Head of caudate nucleus (tissue), 42 donors: ENCODE measurements at regions not wholly inside any gene's neighbourhood (a gene's known extent, or its start where the extent isn't known, plus 50 kb on each side); places are given as distances from the start of the nearest gene placed in this dataset.

ENCODE experiments used
- DNase-seq, 42 donors: peaks; one replicate each; pipeline versions ENCODE4 v3.0.0 to v3.0.0-alpha.2; 2020 to 2021; ENCODE audit warnings: mixed read lengths in 7 of 42
- intact Hi-C: fragments of 100-400 bp; cut with DNase I; formaldehyde crosslinking; loops from one replicate; pipeline ENCODE4 v1.15.0; 2022

- intact Hi-C loops: no loop called here
- peak in 10 of 42 donors; percentile 4 to 51 (median 16) for DNase-seq
Measured at GRCh38 chr12:75913502-75914351, 117.8 kb downstream of the PHLDA1 start.

GRCh38 chr12:75909714-75910656 is 121.6 kb downstream of the PHLDA1 start:
- no peak for DNase-seq
- intact Hi-C loops: no loop called here

- intact Hi-C loops: no loop called here
- peak in 19 of 42 donors; percentile 3 to 42 (median 22) for DNase-seq
Measured at GRCh38 chr12:75908961-75909605, 122.5 kb downstream of the PHLDA1 start.

- intact Hi-C loops: no loop called here
- DNase-seq: no peak
Measured at GRCh38 chr12:75905922-75906321, 125.7 kb downstream of the PHLDA1 start.

- no peak for DNase-seq
- intact Hi-C loops: no loop called here
Measured at GRCh38 chr12:75900781-75901254, 130.8 kb downstream of the PHLDA1 start.

- intact Hi-C loops: no loop called here
- no peak for DNase-seq
Measured at GRCh38 chr12:75900226-75900625, 131.3 kb downstream of the PHLDA1 start.

GRCh38 chr12:75894965-75895754 is 136.4 kb downstream of the PHLDA1 start:
- intact Hi-C loops: no loop called here
- DNase-seq: no peak

- intact Hi-C loops: no loop called here
- no peak for DNase-seq
Measured at GRCh38 chr12:75893765-75894164, 137.8 kb downstream of the PHLDA1 start.

GRCh38 chr12:75892731-75893408 is 138.7 kb downstream of the PHLDA1 start:
- intact Hi-C loops: no loop called here
- DNase-seq: no peak

GRCh38 chr12:75891072-75891471 is 140.5 kb downstream of the PHLDA1 start:
- no peak for DNase-seq
- intact Hi-C loops: no loop called here

- intact Hi-C loops: no loop called here
- no peak for DNase-seq
Measured at GRCh38 chr12:75890660-75891059, 140.9 kb downstream of the PHLDA1 start.

- peak in 3 of 42 donors; percentile 11 to 58 (median 18) for DNase-seq
- intact Hi-C loops: no loop called here
Measured at GRCh38 chr12:75890141-75890540, 141.4 kb downstream of the PHLDA1 start.

- DNase-seq: peak; percentile 30 to 85 (median 60)
- intact Hi-C loops: no loop called here
Measured at GRCh38 chr12:75888874-75889613, 142.5 kb downstream of the PHLDA1 start.

- DNase-seq: no peak
- intact Hi-C loops: no loop called here
Measured at GRCh38 chr12:75888399-75888798, 143.2 kb downstream of the PHLDA1 start.

GRCh38 chr12:75887979-75888378 is 143.6 kb downstream of the PHLDA1 start:
- no peak for DNase-seq
- intact Hi-C loops: no loop called here

- no peak for DNase-seq
- intact Hi-C loops: no loop called here
Measured at GRCh38 chr12:75884465-75884985, 147.1 kb downstream of the PHLDA1 start.

- intact Hi-C loops: no loop called here
- DNase-seq: no peak
Measured at GRCh38 chr12:75883241-75883640, 148.3 kb downstream of the PHLDA1 start.
